ENCODE measurements at regions not wholly inside any gene's neighbourhood (a gene's known extent, or its start where the extent isn't known, plus 50 kb on each side); places are given as distances from the start of the nearest gene placed in this dataset.

DNA sequence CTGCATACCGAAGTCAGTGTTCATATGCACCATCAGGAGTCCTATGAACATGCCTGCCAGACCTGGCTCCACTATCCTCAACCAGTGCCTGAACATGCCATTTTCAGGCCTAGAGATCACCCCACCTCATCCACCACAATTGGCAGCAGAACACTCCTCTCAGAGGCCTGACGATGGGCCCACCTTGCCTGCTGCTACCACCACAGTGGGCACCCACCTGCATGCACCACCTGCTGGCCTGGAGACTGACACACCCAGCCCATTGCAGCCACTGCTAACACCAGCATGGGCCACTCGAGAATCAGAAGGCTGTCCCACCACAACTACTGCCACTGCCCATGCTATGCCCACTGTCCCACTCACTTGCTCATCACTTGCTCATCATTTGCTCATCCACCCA, 130.7 kb upstream of the FAM13C start:
- TF ChIP-seq, protein P1, sequence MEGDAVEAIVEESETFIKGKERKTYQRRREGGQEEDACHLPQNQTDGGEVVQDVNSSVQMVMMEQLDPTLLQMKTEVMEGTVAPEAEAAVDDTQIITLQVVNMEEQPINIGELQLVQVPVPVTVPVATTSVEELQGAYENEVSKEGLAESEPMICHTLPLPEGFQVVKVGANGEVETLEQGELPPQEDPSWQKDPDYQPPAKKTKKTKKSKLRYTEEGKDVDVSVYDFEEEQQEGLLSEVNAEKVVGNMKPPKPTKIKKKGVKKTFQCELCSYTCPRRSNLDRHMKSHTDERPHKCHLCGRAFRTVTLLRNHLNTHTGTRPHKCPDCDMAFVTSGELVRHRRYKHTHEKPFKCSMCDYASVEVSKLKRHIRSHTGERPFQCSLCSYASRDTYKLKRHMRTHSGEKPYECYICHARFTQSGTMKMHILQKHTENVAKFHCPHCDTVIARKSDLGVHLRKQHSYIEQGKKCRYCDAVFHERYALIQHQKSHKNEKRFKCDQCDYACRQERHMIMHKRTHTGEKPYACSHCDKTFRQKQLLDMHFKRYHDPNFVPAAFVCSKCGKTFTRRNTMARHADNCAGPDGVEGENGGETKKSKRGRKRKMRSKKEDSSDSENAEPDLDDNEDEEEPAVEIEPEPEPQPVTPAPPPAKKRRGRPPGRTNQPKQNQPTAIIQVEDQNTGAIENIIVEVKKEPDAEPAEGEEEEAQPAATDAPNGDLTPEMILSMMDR (IDR thresholded peaks at IDR 0.05; ENCODE audit: unreplicated experiment) = no peak
- H3K27ac Mint-ChIP-seq = no peak overlapping the region
- H3K4me1 Mint-ChIP-seq = no peaks in the 10 kb centered on the region
- no peak for DNase-seq (ENCODE audit: low spot score in 2 of 2, unreplicated experiment in 2 of 2)
- H3K27me3 Mint-ChIP-seq (ENCODE audit: low read depth) = peaks cover 12% of the 10 kb centered on the region
- H3K36me3 Mint-ChIP-seq = peaks cover 10% of the 10 kb centered on the region
- H3K9me3 Mint-ChIP-seq = peaks cover 37% of the 10 kb centered on the region
- no peak overlapping the region for H3K4me3 Mint-ChIP-seq

DNA sequence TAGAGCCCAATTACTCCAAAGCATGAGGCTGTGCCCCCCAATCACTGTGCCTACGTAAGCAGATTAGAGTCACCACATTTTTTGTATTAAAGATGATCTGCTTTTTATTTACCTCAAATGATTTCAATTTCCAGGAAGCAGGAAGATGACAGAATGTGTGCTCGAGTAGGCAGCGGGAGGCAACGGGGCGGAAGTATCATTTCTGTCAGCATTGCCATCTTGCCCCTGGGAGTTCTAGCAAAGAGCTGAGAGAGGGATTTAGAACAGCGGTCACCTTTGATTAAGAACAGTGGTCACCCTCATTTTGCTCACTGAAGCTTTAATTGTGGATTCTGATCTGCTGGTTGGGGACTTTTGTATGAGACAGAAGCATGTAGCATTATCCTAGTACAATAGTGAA, 117.1 kb upstream of the FAM13C start:
- no peak for DNase-seq (ENCODE audit: low spot score in 2 of 2, unreplicated experiment in 2 of 2)
- TF ChIP-seq, protein P1 (IDR thresholded peaks at IDR 0.05; ENCODE audit: unreplicated experiment) = no peak
- Mint-ChIP-seq H3K9me3 (peaks cover 11% of the 10 kb centered on the region), H3K27me3 (ENCODE audit: low read depth) (peaks cover 38% of the 10 kb centered on the region), H3K36me3 (no peaks in the 10 kb centered on the region), H3K27ac (no peak overlapping the region), H3K4me3 (no peak overlapping the region), H3K4me1 (no peaks in the 10 kb centered on the region)

DNA sequence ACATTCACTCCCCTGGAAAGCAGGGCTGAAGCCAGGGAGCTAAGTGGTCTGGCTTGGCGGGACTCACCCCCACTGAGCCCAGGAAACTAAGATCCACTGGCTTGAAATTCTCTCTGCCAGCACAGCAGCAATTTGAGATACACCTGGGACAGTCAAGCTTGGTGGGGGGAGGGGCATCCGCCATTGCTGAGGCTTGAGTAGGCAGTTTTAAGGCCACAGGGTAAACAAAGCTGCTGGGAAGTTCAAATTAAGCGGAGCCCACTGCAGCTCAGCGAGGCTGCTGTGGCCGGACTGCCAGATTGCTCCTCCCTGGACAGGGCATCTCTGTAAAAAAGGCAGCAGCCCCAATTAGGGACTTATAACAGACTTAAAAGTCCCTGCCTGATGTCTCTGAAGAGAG, 108.2 kb upstream of the FAM13C start:
- TF ChIP-seq, protein P1 (IDR thresholded peaks at IDR 0.05; ENCODE audit: unreplicated experiment) = no peak
- Mint-ChIP-seq H3K27ac (no peak overlapping the region), H3K4me3 (no peak overlapping the region), H3K4me1 (no peaks in the 10 kb centered on the region), H3K36me3 (peaks cover 1% of the 10 kb centered on the region), H3K27me3 (ENCODE audit: low read depth) (peaks cover 2% of the 10 kb centered on the region), H3K9me3 (peaks cover 65% of the 10 kb centered on the region)
- DNase-seq (ENCODE audit: low spot score in 2 of 2, unreplicated experiment in 2 of 2) = no peak

DNA sequence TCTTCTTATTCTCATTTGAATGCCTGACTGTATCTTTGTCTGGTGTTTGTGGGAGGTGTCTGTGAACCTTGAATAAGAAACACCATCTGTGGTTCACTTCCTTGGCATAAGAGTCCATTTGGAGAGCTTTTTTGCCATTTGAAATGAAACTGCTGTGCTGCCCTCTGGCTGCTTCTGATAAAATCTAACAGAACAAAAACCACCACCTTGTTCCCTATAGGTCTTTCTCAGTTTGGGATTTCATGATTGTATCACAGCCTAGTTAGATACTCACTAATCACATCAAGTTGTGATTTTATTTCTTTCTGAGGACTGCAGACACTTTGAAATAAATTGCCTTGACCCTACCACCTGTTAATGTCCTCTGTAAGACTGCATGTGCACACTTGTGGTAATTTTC, 102.7 kb upstream of the FAM13C start:
- Mint-ChIP-seq H3K36me3 (peaks cover 1% of the 10 kb centered on the region), H3K27ac (no peak overlapping the region), H3K4me3 (no peak overlapping the region), H3K27me3 (ENCODE audit: low read depth) (no peaks in the 10 kb centered on the region), H3K4me1 (no peaks in the 10 kb centered on the region), H3K9me3 (peaks cover 29% of the 10 kb centered on the region)
- TF ChIP-seq, protein P1 (IDR thresholded peaks at IDR 0.05; ENCODE audit: unreplicated experiment) = no peak
- no peak for DNase-seq (ENCODE audit: low spot score in 2 of 2, unreplicated experiment in 2 of 2)

DNA sequence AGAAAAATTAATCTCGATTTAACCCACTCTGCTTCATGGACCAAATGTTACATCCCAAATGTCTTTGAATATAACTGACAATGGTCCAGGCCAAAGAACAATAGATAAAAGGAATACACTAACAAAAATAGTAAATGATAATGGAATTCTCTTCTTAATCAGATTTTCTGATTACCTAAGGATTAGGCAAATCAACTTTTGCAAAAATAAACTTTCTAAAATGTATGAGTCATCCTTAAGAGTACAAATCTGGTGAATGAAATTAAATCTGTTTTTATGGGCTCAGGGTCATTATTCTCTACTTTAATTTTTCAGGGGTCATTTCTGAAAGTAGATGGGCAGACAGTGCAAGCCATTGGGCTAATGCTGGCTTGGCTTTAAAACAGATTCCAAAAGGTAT, 102.1 kb upstream of the FAM13C start:
- Mint-ChIP-seq H3K4me3 (no peak overlapping the region), H3K9me3 (peaks cover 27% of the 10 kb centered on the region), H3K27me3 (ENCODE audit: low read depth) (no peaks in the 10 kb centered on the region), H3K4me1 (no peaks in the 10 kb centered on the region), H3K27ac (no peak overlapping the region), H3K36me3 (peaks cover 1% of the 10 kb centered on the region)
- DNase-seq (ENCODE audit: low spot score in 2 of 2, unreplicated experiment in 2 of 2) = no peak
- TF ChIP-seq, protein P1 (IDR thresholded peaks at IDR 0.05; ENCODE audit: unreplicated experiment) = no peak

DNA sequence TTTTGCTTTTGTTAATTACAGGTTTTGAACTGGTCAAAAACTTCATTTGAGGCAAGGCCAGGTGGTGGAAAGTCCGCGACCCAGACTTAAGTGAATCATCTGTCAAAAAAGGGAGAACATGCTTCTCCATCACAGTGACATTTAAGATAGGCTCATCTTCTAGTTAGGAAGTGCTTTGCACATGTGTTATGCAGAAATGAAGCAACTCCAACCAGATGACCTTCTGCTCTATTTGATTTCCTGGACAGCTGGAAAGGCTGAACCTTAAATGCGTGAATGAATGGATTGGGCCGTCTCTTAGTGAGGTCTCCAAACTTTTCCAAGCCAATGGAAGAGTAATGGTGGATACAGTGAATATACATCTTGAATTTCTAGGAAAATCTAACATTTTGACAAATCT, 101.6 kb upstream of the FAM13C start:
- DNase-seq (ENCODE audit: low spot score in 2 of 2, unreplicated experiment in 2 of 2) = no peak
- peaks cover 21% of the 10 kb centered on the region for H3K9me3 Mint-ChIP-seq
- H3K4me3 Mint-ChIP-seq = no peak overlapping the region
- no peaks in the 10 kb centered on the region for H3K27me3 Mint-ChIP-seq (ENCODE audit: low read depth)
- TF ChIP-seq, protein P1 (IDR thresholded peaks at IDR 0.05; ENCODE audit: unreplicated experiment) = no peak
- H3K27ac Mint-ChIP-seq = no peak overlapping the region
- H3K36me3 Mint-ChIP-seq = peaks cover 1% of the 10 kb centered on the region
- H3K4me1 Mint-ChIP-seq = no peaks in the 10 kb centered on the region

All from mesothelial cell of epicardium (in vitro differentiated cells).